ENCODE measurements at regions not wholly inside any gene's neighbourhood (a gene's known extent, or its start where the extent isn't known, plus 50 kb on each side); places are given as distances from the start of the nearest gene placed in this dataset.

GRCh38 chr4:78687818-78688217 is 88.3 kb upstream of the BMP2K start:
- Mint-ChIP-seq H3K4me3 (no peak overlapping the region), H3K9me3 (no peaks in the 10 kb centered on the region), H3K27me3 (peaks cover 0 to 2% of the 10 kb centered on the region in 2 donors), H3K4me1 (no peaks in the 10 kb centered on the region), H3K27ac (no peak overlapping the region), H3K36me3 (no peaks in the 10 kb centered on the region)
- ChIA-PET CTCF (no interaction called here), POLR2A (no interaction called here)
- Histone ChIP-seq H3K4me1 (ENCODE audit: insufficient read depth, low read length) (no peaks in the 10 kb centered on the region), H3K4me3 (ENCODE audit: low read length) (no peak overlapping the region), H3K36me3 (ENCODE audit: insufficient read depth, low read length) (no peaks in the 10 kb centered on the region), H3K9me3 (ENCODE audit: low read length) (no peaks in the 10 kb centered on the region), H3K27ac (ENCODE audit: low read depth, low read length) (no peak overlapping the region), H3K27me3 (ENCODE audit: insufficient read depth, low read length, poor library complexity, severe bottlenecking) (no peaks in the 10 kb centered on the region)
- no peak for DNase-seq

- H3K27ac Mint-ChIP-seq, result no peak overlapping the region
- peaks cover 0 to 2% of the 10 kb centered on the region in 2 donors for H3K27me3 Mint-ChIP-seq
- H3K4me1 Mint-ChIP-seq, result no peaks in the 10 kb centered on the region
- no peak overlapping the region for H3K4me3 Mint-ChIP-seq
- no peak overlapping the region for H3K27ac ChIP-seq (ENCODE audit: low read depth, low read length)
- H3K9me3 Mint-ChIP-seq, result no peaks in the 10 kb centered on the region
- ChIA-PET POLR2A (no interaction called here), CTCF (no interaction called here)
- no peaks in the 10 kb centered on the region for H3K36me3 Mint-ChIP-seq
- H3K4me3 ChIP-seq (ENCODE audit: low read length), result no peak overlapping the region
- no peaks in the 10 kb centered on the region for H3K27me3 ChIP-seq (ENCODE audit: insufficient read depth, low read length, poor library complexity, severe bottlenecking)
- no peak for DNase-seq
- H3K4me1 ChIP-seq (ENCODE audit: insufficient read depth, low read length), result no peaks in the 10 kb centered on the region
- H3K9me3 ChIP-seq (ENCODE audit: low read length), result no peaks in the 10 kb centered on the region
- H3K36me3 ChIP-seq (ENCODE audit: insufficient read depth, low read length), result no peaks in the 10 kb centered on the region
Measured at GRCh38 chr4:78688366-78688765, 87.8 kb upstream of the BMP2K start.

- Mint-ChIP-seq H3K4me1 (no peaks in the 10 kb centered on the region), H3K9me3 (no peaks in the 10 kb centered on the region), H3K4me3 (no peak overlapping the region), H3K27ac (no peak overlapping the region), H3K27me3 (peaks cover 0 to 2% of the 10 kb centered on the region in 2 donors), H3K36me3 (no peaks in the 10 kb centered on the region)
- ChIA-PET CTCF (no interaction called here), POLR2A (no interaction called here)
- no peak overlapping the region for H3K27ac ChIP-seq (ENCODE audit: low read depth, low read length)
- DNase-seq, result no peak
- no peak overlapping the region for H3K4me3 ChIP-seq (ENCODE audit: low read length)
- H3K27me3 ChIP-seq (ENCODE audit: insufficient read depth, low read length, poor library complexity, severe bottlenecking), result no peaks in the 10 kb centered on the region
- no peaks in the 10 kb centered on the region for H3K4me1 ChIP-seq (ENCODE audit: insufficient read depth, low read length)
- no peaks in the 10 kb centered on the region for H3K9me3 ChIP-seq (ENCODE audit: low read length)
- H3K36me3 ChIP-seq (ENCODE audit: insufficient read depth, low read length), result no peaks in the 10 kb centered on the region
Measured at GRCh38 chr4:78689261-78689660, 86.9 kb upstream of the BMP2K start.

- peak overlapping the region in 1 of 8 donors; percentile 14 for H3K27ac Mint-ChIP-seq
- POLR2A ChIA-PET, result no interaction called here
- no peaks in the 10 kb centered on the region for H3K36me3 Mint-ChIP-seq
- CTCF ChIA-PET, result no interaction called here
- no peaks in the 10 kb centered on the region for H3K9me3 ChIP-seq (ENCODE audit: low read length)
- H3K4me3 ChIP-seq (ENCODE audit: low read length), result no peak overlapping the region
- H3K4me1 ChIP-seq (ENCODE audit: insufficient read depth, low read length), result no peaks in the 10 kb centered on the region
- no peak overlapping the region for H3K27ac ChIP-seq (ENCODE audit: low read depth, low read length)
- peaks cover 0 to 2% of the 10 kb centered on the region in 2 donors for H3K27me3 Mint-ChIP-seq
- H3K27me3 ChIP-seq (ENCODE audit: insufficient read depth, low read length, poor library complexity, severe bottlenecking), result no peaks in the 10 kb centered on the region
- H3K36me3 ChIP-seq (ENCODE audit: insufficient read depth, low read length), result no peaks in the 10 kb centered on the region
- H3K4me3 Mint-ChIP-seq, result no peak overlapping the region
- H3K4me1 Mint-ChIP-seq, result no peaks in the 10 kb centered on the region
- no peak for DNase-seq
- no peaks in the 10 kb centered on the region for H3K9me3 Mint-ChIP-seq
Measured at GRCh38 chr4:78689700-78690323, 86.3 kb upstream of the BMP2K start.

- H3K4me3 Mint-ChIP-seq, result no peak overlapping the region
Measured at GRCh38 chr4:78691334-78691754, 84.8 kb upstream of the BMP2K start.

GRCh38 chr4:78691971-78692821 is 84.0 kb upstream of the BMP2K start:
- DNase-seq, result no peak
- no peaks in the 10 kb centered on the region for H3K4me1 ChIP-seq (ENCODE audit: insufficient read depth, low read length)
- POLR2A ChIA-PET, result no interaction called here
- H3K9me3 ChIP-seq (ENCODE audit: low read length), result no peaks in the 10 kb centered on the region
- H3K4me3 ChIP-seq (ENCODE audit: low read length), result no peak overlapping the region
- H3K36me3 ChIP-seq (ENCODE audit: insufficient read depth, low read length), result no peaks in the 10 kb centered on the region
- Mint-ChIP-seq H3K4me3 (no peak overlapping the region), H3K27ac (no peak overlapping the region), H3K4me1 (no peaks in the 10 kb centered on the region), H3K36me3 (no peaks in the 10 kb centered on the region), H3K27me3 (peaks cover 0 to 2% of the 10 kb centered on the region in 2 donors), H3K9me3 (no peaks in the 10 kb centered on the region)
- CTCF ChIA-PET, result no interaction called here
- no peaks in the 10 kb centered on the region for H3K27me3 ChIP-seq (ENCODE audit: insufficient read depth, low read length, poor library complexity, severe bottlenecking)
- H3K27ac ChIP-seq (ENCODE audit: low read depth, low read length), result peak overlapping the region; percentile 49

More at GRCh38 chr4:78691334-78691754, 84.8 kb upstream of the BMP2K start:
- DNase-seq, result no peak
- peaks cover 0 to 2% of the 10 kb centered on the region in 2 donors for H3K27me3 Mint-ChIP-seq
- Histone ChIP-seq H3K4me3 (ENCODE audit: low read length) (no peak overlapping the region), H3K36me3 (ENCODE audit: insufficient read depth, low read length) (no peaks in the 10 kb centered on the region), H3K27ac (ENCODE audit: low read depth, low read length) (peak overlapping the region; percentile 45), H3K4me1 (ENCODE audit: insufficient read depth, low read length) (no peaks in the 10 kb centered on the region), H3K9me3 (ENCODE audit: low read length) (no peaks in the 10 kb centered on the region), H3K27me3 (ENCODE audit: insufficient read depth, low read length, poor library complexity, severe bottlenecking) (no peaks in the 10 kb centered on the region)
- CTCF ChIA-PET, result no interaction called here
- POLR2A ChIA-PET, result no interaction called here
- no peaks in the 10 kb centered on the region for H3K4me1 Mint-ChIP-seq
- H3K27ac Mint-ChIP-seq, result no peak overlapping the region
- H3K36me3 Mint-ChIP-seq, result no peaks in the 10 kb centered on the region
- no peaks in the 10 kb centered on the region for H3K9me3 Mint-ChIP-seq

GRCh38 chr4:78692822-78693170 is 83.4 kb upstream of the BMP2K start:
- Mint-ChIP-seq H3K9me3 (no peaks in the 10 kb centered on the region), H3K36me3 (no peaks in the 10 kb centered on the region), H3K4me3 (no peak overlapping the region), H3K27me3 (peaks cover 0 to 2% of the 10 kb centered on the region in 2 donors), H3K27ac (no peak overlapping the region), H3K4me1 (no peaks in the 10 kb centered on the region)
- H3K4me1 ChIP-seq (ENCODE audit: insufficient read depth, low read length), result no peaks in the 10 kb centered on the region
- H3K9me3 ChIP-seq (ENCODE audit: low read length), result no peaks in the 10 kb centered on the region
- no peaks in the 10 kb centered on the region for H3K27me3 ChIP-seq (ENCODE audit: insufficient read depth, low read length, poor library complexity, severe bottlenecking)
- peak overlapping the region; percentile 49 for H3K27ac ChIP-seq (ENCODE audit: low read depth, low read length)
- ChIA-PET CTCF (no interaction called here), POLR2A (no interaction called here)
- H3K4me3 ChIP-seq (ENCODE audit: low read length), result no peak overlapping the region
- no peak for DNase-seq
- H3K36me3 ChIP-seq (ENCODE audit: insufficient read depth, low read length), result no peaks in the 10 kb centered on the region

- Mint-ChIP-seq H3K36me3 (no peaks in the 10 kb centered on the region), H3K9me3 (no peaks in the 10 kb centered on the region), H3K4me1 (no peaks in the 10 kb centered on the region), H3K27ac (no peak overlapping the region), H3K4me3 (no peak overlapping the region), H3K27me3 (peaks cover 0 to 2% of the 10 kb centered on the region in 2 donors)
- Histone ChIP-seq H3K4me1 (ENCODE audit: insufficient read depth, low read length) (no peaks in the 10 kb centered on the region), H3K27me3 (ENCODE audit: insufficient read depth, low read length, poor library complexity, severe bottlenecking) (no peaks in the 10 kb centered on the region), H3K9me3 (ENCODE audit: low read length) (no peaks in the 10 kb centered on the region), H3K36me3 (ENCODE audit: insufficient read depth, low read length) (no peaks in the 10 kb centered on the region), H3K4me3 (ENCODE audit: low read length) (no peak overlapping the region), H3K27ac (ENCODE audit: low read depth, low read length) (no peak overlapping the region)
- ChIA-PET CTCF (no interaction called here), POLR2A (no interaction called here)
- DNase-seq, result no peak
Measured at GRCh38 chr4:78693777-78694456, 82.2 kb upstream of the BMP2K start.

Measured in CD8-positive, alpha-beta memory T cell (primary cell).